Fibroblast of skin of right quadriceps (primary cell): ENCODE measurements at regions not wholly inside any gene's neighbourhood (a gene's known extent, or its start where the extent isn't known, plus 50 kb on each side); places are given as distances from the start of the nearest gene placed in this dataset.
"Not testable (repeated sequence)": the region's sequence is repeated elsewhere in the genome, so short reads cannot be mapped to it uniquely, and the experiment has no call there.

Source experiments
- DNase-seq: peaks from one replicate; pipeline ENCODE4 v3.0.0-alpha.2; 2013

GRCh38 chr6:132139611-132140010 lies 188.4 kb upstream of the CCN2 start:
- DNase-seq: no peak

GRCh38 chr6:132136981-132137380 lies 185.8 kb upstream of the CCN2 start:
- peak; percentile 65 for DNase-seq

GRCh38 chr6:132135409-132135808 lies 184.2 kb upstream of the CCN2 start:
- no peak for DNase-seq

GRCh38 chr6:132133736-132134445 lies 182.7 kb upstream of the CCN2 start:
- DNase-seq: peak; percentile 57

GRCh38 chr6:132132924-132133639 lies 181.9 kb upstream of the CCN2 start:
- DNase-seq: peak; percentile 73

GRCh38 chr6:132132422-132132821 lies 181.2 kb upstream of the CCN2 start:
- peak; percentile 58 for DNase-seq

- DNase-seq: peak; percentile 99
Measured at GRCh38 chr6:132131758-132132157, 180.6 kb upstream of the CCN2 start.

- no peak for DNase-seq
Measured at GRCh38 chr6:132131351-132131750, 180.2 kb upstream of the CCN2 start.

- DNase-seq: peak; percentile 65
Measured at GRCh38 chr6:132130626-132131298, 179.6 kb upstream of the CCN2 start.

GRCh38 chr6:132128424-132128823 lies 177.3 kb upstream of the CCN2 start:
- no peak for DNase-seq

GRCh38 chr6:132126150-132126549 lies 175.0 kb upstream of the CCN2 start:
- no peak for DNase-seq

GRCh38 chr6:132122871-132123270 lies 171.7 kb upstream of the CCN2 start:
- no peak for DNase-seq

- no peak for DNase-seq
Measured at GRCh38 chr6:132122176-132122575, 171.0 kb upstream of the CCN2 start.

- DNase-seq: no peak
Measured at GRCh38 chr6:132118144-132118543, 167.0 kb upstream of the CCN2 start.

GRCh38 chr6:132115714-132116366 lies 164.7 kb upstream of the CCN2 start:
- DNase-seq: no peak

- DNase-seq: peak; percentile 47
Measured at GRCh38 chr6:132114201-132114825, 163.1 kb upstream of the CCN2 start.

- DNase-seq: not testable (repeated sequence)
Measured at GRCh38 chr6:132109752-132110151, 158.6 kb upstream of the CCN2 start.

GRCh38 chr6:132107896-132108295 lies 156.7 kb upstream of the CCN2 start:
- peak; percentile 20 for DNase-seq

GRCh38 chr6:132101535-132101934 lies 150.4 kb upstream of the CCN2 start:
- DNase-seq: no peak

GRCh38 chr6:132100388-132100990 lies 149.3 kb upstream of the CCN2 start:
- DNase-seq: no peak

GRCh38 chr6:132096996-132097395 lies 145.8 kb upstream of the CCN2 start:
- DNase-seq: no peak

- no peak for DNase-seq
Measured at GRCh38 chr6:132096245-132096644, 145.1 kb upstream of the CCN2 start.
